ENCODE measurements at regions not wholly inside any gene's neighbourhood (a gene's known extent, or its start where the extent isn't known, plus 50 kb on each side); places are given as distances from the start of the nearest gene placed in this dataset.

DNA sequence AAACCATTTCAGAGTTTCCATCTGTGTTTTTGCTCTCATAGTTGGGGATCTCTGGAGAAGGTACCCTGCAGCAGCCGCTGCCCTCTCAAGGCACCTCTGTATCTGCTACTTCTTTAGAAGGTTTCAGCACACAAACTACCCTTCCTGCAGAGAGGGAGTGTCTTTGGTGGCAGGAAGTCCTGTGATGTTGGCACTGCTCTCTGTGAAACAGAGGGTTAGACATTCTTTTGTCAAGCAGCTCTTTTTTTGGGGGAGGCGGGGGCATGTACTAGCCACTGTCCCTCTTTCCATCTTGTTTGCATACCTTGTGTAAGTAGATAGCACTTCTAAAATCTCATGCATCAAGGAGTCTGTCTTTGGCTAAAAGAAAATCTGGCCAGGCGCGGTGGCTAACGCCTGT, 352.6 kb downstream of the BMP4 start:
- no peak overlapping the region for H4K91ac ChIP-seq (replicated peaks; ENCODE audit: insufficient read length, low read length)
- H3K79me1 ChIP-seq (ENCODE audit: low read depth, low read length) = no peaks in the 10 kb centered on the region
- no peak overlapping the region for H4K5ac ChIP-seq (ENCODE audit: insufficient read length, low read depth, low read length)
- TF ChIP-seq KDM1A (IDR thresholded peaks at IDR 0.05; ENCODE audit: borderline replicate concordance, low read length) = no peak
- TF ChIP-seq SIN3A (conservative IDR thresholded peaks at IDR 0.05 in 1 of 2, IDR thresholded peaks at IDR 0.05 in 1 of 2; ENCODE audit: low read depth in 1 of 2, low read length in 2 of 2) = no peak
- no peak for TF ChIP-seq SRF (IDR thresholded peaks at IDR 0.05; ENCODE audit: low read depth, low read length)
- no peaks in the 10 kb centered on the region for H3K79me2 ChIP-seq (ENCODE audit: control insufficient read depth in 1 of 2, insufficient read depth in 2 of 2, low read length in 2 of 2)
- H3K23me2 ChIP-seq (ENCODE audit: low read depth, low read length) = no peaks in the 10 kb centered on the region
- H2AK5ac ChIP-seq (ENCODE audit: low read depth, low read length) = no peak overlapping the region
- FAIRE-seq = no peak
- H3K18ac ChIP-seq (ENCODE audit: extremely low read depth, low read length) = no peak overlapping the region
- H3K27ac ChIP-seq (ENCODE audit: low read depth, low read length) = no peak overlapping the region
- no peaks in the 10 kb centered on the region for H3K27me3 ChIP-seq (replicated peaks in 1 of 4; ENCODE audit: control insufficient read depth in 3 of 4, extremely low read depth in 1 of 4, insufficient read depth in 3 of 4, low read length in 3 of 4)
- H4K8ac ChIP-seq (ENCODE audit: extremely low read depth, insufficient read depth, low read length) = no peak overlapping the region
- H4K20me1 ChIP-seq (replicated peaks in 1 of 2; ENCODE audit: control insufficient read depth in 1 of 2, insufficient read depth in 2 of 2, low read length in 2 of 2) = no peaks in the 10 kb centered on the region
- H3K9me3 ChIP-seq (ENCODE audit: insufficient read depth in 2 of 2, low read depth in 1 of 2, low read length in 1 of 2) = no peaks in the 10 kb centered on the region
- ChIA-PET CTCF (ENCODE audit: partially characterized antibody) (interaction anchor here (1.0 to 1.1 kb wide), 3 partner anchors 11 to 279 kb away, joined by 3 read pairs; no protein-coding TSS in a partner anchor), POLR2A (ENCODE audit: partially characterized antibody) (no interaction called here)
- H2BK5ac ChIP-seq (ENCODE audit: low read depth, low read length) = no peak overlapping the region
- H3K4me3 ChIP-seq (ENCODE audit: extremely low read depth in 1 of 4, insufficient read depth in 2 of 4, low read depth in 3 of 4, low read length in 4 of 4) = no peak overlapping the region
- no peak overlapping the region for H3K56ac ChIP-seq (replicated peaks; ENCODE audit: insufficient read length, low read depth, low read length)
- H3K4ac ChIP-seq (replicated peaks; ENCODE audit: insufficient read length, low read depth, low read length) = no peak overlapping the region
- no peak overlapping the region for H2BK120ac ChIP-seq (replicated peaks; ENCODE audit: low read depth, low read length)
- 88% methylated on average over 5 of the region's 5 CpGs; no CpG with 5 or more reads in 1 of the 2 experiments for WGBS, 2 experiments (ENCODE audit: extremely low coverage in 1 of 2, insufficient coverage in 1 of 2, insufficient read length in 1 of 2, insufficient replicate concordance in 2 of 2, low coverage in 1 of 2, low lambda C conversion rate in 2 of 2, missing lambda C conversion rate in 1 of 2)
- H2AFZ ChIP-seq (ENCODE audit: low read length) = no peak overlapping the region
- peaks cover 0 to 6% (median 0%) of the 10 kb centered on the region in 4 experiments; a peak in 2 of 7 replicates for H3K4me1 ChIP-seq (replicated peaks in 1 of 4; ENCODE audit: control insufficient read depth in 3 of 4, insufficient read depth in 4 of 4, low read length in 3 of 4)
- no peak overlapping the region for H2BK20ac ChIP-seq (ENCODE audit: low read length)
- no peak overlapping the region for H3K4me2 ChIP-seq (ENCODE audit: insufficient read depth in 1 of 2, low read depth in 2 of 2, low read length in 2 of 2)
- no peak overlapping the region for H3K9ac ChIP-seq (replicated peaks in 1 of 4; ENCODE audit: extremely low read depth in 1 of 4, low read depth in 3 of 4, low read length in 3 of 4)
- H3K36me3 ChIP-seq (ENCODE audit: control insufficient read depth in 2 of 4, insufficient read depth in 4 of 4, low read length in 3 of 4) = no peaks in the 10 kb centered on the region
- DNase-seq (ENCODE audit: low read depth in 1 of 2, low spot score in 2 of 2) = no peak
- H2BK15ac ChIP-seq (ENCODE audit: low read length) = no peak overlapping the region
- H3K14ac ChIP-seq (ENCODE audit: insufficient read length) = no peak overlapping the region
- no peak overlapping the region for H3K23ac ChIP-seq (ENCODE audit: insufficient read length)
- H2BK12ac ChIP-seq (ENCODE audit: low read depth, low read length) = no peak overlapping the region

Data from H1 (cell line).